HG03575 (cell line): ENCODE measurements at regions not wholly inside any gene's neighbourhood (a gene's known extent, or its start where the extent isn't known, plus 50 kb on each side); places are given as distances from the start of the nearest gene placed in this dataset.
"Not testable (repeated sequence)": the region's sequence is repeated elsewhere in the genome, so short reads cannot be mapped to it uniquely, and the experiment has no call there.

Experiments
- ATAC-seq: cut with Tn5 transposase; IDR thresholded peaks from one replicate; pipeline ENCODE4 v1.9.1; 2021; ENCODE audit not compliant: unreplicated experiment, insufficient number of reproducible peaks, low FRiP score; ENCODE audit errors: extremely low read depth

- not testable (repeated sequence) for ATAC-seq
Observed at GRCh38 chr5:33110496-33110895, 330.3 kb upstream of the TARS1 start.

GRCh38 chr5:33114361-33114760 lies 326.4 kb upstream of the TARS1 start:
- no peak for ATAC-seq

GRCh38 chr5:33115467-33115866 lies 325.3 kb upstream of the TARS1 start:
- ATAC-seq: no peak

DNA sequence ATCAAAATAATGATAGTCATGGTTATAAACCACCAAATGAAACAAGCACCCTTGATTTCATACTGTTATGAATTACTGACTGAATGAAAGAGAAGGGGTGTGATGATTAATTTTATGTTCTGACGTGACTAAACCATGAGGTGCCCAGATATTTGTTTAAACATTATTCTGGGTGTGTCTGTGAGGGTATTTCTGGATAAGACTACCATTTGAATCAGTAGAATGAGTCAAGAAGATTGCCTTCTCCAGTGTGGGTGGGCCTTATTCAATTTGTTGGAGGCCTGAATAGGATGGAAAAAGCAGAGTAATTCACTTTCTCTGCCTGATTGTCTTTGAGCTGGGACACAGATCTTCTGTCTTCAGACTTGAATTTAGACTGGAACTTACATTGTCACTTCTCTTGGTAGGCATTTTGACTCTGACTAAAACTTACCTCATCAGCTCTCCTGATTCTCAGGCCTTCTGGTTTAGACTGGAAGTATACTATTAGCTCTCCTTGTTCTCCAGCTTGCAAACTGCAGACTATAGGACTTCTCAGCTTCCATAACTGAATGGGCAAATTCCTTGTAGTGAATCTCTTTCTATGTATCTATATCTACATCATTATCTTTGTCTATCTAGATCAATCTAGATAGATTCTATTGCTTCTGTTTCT lies 321.9 kb upstream of the TARS1 start:
- ATAC-seq: no peak

DNA sequence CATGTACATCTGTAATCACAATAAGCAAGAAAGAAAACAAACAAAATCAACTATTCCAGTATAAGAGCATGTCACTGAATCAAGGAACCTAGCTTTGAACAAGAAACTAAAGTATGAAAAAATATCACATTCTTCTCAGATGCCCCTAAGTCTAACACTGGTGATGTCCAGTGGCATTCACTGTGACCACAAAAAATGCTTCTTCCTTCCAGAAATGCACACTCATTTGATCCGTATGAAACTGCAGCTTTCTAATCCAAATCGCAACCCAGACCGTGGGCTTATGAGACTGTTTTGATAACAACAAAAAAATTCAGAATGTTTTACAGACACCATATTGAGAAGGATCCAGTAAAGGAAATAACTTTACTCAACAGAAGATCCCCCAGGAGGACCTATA lies 320.1 kb upstream of the TARS1 start:
- ATAC-seq: no peak

- ATAC-seq: no peak
Observed at GRCh38 chr5:33129309-33129708, 311.5 kb upstream of the TARS1 start.

GRCh38 chr5:33136785-33137184 lies 304.0 kb upstream of the TARS1 start:
- no peak for ATAC-seq

DNA sequence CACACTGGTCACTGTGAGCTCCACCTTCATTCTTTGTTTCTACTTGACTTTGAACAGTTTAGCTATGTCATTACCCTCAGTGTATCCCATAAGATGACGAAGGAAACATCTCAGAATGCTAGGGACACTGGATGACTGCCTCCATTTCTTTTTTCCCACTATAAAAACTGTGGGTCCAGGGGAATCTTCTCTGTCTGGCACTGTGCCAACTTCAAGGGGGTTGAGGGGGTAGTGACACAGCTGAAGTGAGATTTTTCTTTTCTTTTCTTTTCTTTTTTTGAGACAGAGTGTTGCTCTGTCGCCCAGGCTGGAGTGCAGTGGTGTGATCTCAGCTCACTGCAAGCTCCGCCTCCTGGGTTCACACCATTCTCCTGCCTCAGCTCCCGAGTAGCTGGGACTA lies 302.6 kb upstream of the TARS1 start:
- ATAC-seq: not testable (repeated sequence)

GRCh38 chr5:33143405-33144123 lies 297.2 kb upstream of the TARS1 start:
- ATAC-seq: no peak

DNA sequence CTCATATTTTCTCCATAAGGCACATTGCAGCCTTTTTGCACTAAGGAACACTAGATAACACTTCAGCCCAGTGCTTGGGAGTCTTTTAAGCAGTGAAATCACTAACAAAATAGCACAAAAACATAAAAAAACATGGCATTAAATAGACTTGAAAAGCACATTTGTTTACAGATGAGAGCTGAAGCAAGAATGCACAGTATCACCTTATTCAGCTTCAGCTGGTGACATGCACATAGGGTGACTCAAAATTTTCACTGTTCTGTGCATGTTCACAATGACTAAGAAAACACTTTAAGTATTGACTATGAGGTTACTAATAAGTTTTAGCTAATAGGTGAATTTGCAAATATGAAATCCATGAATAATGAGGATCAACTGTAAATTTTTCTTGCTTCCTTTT lies 293.9 kb upstream of the TARS1 start:
- ATAC-seq: no peak

GRCh38 chr5:33148076-33148513 lies 292.7 kb upstream of the TARS1 start:
- no peak for ATAC-seq

DNA sequence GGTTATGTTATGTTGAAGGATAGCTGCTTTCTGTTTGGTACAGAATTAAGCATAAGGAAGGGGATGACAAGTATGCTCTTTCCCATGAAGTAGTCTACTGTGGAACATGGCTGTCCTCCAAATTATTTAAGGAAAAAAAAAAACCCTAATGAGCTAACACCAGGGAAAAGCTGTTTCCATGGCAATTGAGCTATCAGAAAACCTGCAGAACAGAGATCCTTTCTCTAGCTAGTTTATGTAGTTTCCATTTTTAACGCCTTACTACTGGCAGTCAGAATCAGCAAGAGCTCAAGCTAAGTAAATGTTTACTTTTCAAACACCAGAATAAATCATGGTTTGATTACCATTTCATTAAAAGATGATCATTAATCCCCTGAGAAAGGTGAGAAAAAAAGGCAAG lies 287.4 kb upstream of the TARS1 start:
- ATAC-seq: no peak

GRCh38 chr5:33153831-33154230 lies 286.9 kb upstream of the TARS1 start:
- ATAC-seq: no peak

DNA sequence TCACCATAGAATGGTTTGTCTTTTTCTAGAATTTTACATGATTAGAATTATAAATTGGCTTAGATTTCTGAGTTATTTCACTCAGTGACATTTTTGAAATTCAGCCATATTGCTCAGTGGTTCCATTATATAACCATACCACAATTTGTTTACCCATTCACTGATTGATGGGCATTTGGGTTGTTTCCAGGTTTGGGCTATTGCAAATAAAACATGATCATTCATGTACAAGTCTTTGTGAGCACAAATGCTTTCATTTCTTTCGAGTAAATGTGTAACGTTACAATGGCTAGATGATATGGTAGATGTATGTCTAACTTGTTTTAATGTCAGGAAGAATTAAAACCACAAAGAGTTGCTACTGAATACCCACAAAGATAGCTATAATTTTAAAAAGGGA lies 279.9 kb upstream of the TARS1 start:
- no peak for ATAC-seq

- no peak for ATAC-seq
Observed at GRCh38 chr5:33161421-33161820, 279.3 kb upstream of the TARS1 start.

GRCh38 chr5:33162057-33162456 lies 278.7 kb upstream of the TARS1 start:
- no peak for ATAC-seq

- ATAC-seq: no peak
Observed at GRCh38 chr5:33166522-33166921, 274.2 kb upstream of the TARS1 start.

GRCh38 chr5:33166948-33167347 lies 273.8 kb upstream of the TARS1 start:
- no peak for ATAC-seq

DNA sequence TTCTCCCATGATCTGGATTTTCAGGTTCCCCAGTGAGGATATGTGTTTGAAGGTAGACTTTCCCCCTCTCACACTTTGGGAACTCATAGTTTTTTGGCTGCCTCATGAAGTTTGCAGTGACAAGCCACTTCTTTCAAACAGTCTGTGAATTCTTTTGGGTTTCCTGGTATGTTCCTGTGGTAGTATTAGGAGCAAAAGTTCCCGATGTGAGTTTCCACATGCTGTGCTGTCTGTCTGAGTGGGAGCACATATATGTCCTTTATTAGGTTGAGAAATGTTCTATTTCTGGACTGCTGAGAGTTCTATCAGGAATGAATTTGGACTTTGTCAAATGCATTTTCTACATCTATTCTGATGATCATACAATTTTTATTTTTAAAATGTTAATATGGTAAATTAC lies 273.2 kb upstream of the TARS1 start:
- no peak for ATAC-seq

DNA sequence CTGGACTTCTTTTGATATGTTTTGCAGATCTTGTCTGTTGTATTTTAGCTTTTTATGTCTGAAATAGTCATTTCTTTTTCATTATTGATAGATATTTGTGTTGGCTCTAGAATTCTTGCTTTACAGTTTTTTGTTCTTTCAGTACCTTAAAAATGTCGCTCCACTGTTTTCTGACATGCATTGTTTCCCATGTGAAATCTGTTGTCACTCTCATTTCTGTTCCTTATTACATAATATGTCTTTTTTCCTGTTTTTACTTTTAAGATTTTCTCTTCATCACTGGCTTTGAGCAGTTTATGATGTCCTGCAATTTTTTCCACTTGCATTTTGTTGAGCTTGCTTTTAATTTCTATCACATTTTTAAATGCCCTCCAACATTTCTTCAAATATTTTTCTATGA lies 270.4 kb upstream of the TARS1 start:
- ATAC-seq: no peak

- ATAC-seq: no peak
Observed at GRCh38 chr5:33174383-33174782, 266.4 kb upstream of the TARS1 start.
